Peyer's patch (tissue), 4 donors: ENCODE measurements at regions not wholly inside any gene's neighbourhood (a gene's known extent, or its start where the extent isn't known, plus 50 kb on each side); places are given as distances from the start of the nearest gene placed in this dataset.

Experiments
- DNase-seq, 3 donors: peaks; one replicate each; pipeline ENCODE4 v3.0.0-alpha.2; 2017 to 2019
- H3K27ac ChIP-seq, 4 donors: fragments of 200-600 bp; sonication (generic); one replicate each; pipeline ENCODE4 v1.5.1; 2016 to 2019
- H3K27me3 ChIP-seq, 2 donors: fragments of 200-600 bp; sonication (generic); one replicate each; pipeline ENCODE4 v1.5.1; 2019
- H3K36me3 ChIP-seq, 3 donors: fragments of 200-600 bp; sonication (generic); one replicate each; pipeline ENCODE4 v1.5.1; 2016 to 2019
- H3K4me1 ChIP-seq, 4 donors: fragments of 200-600 bp; sonication (generic); one replicate each; pipeline ENCODE4 v1.5.1; 2016 to 2019
- H3K4me3 ChIP-seq, 4 donors: fragments of 200-600 bp; sonication (generic); 1 replicate in 3 of 4; 2 replicates in 1 of 4; pipeline ENCODE4 v1.5.1; 2016 to 2019; ENCODE audit warnings: mild to moderate bottlenecking in 1 of 4
- H3K9me3 ChIP-seq, 4 donors: fragments of 200-600 bp; sonication (generic); one replicate each; pipeline ENCODE4 v1.5.1; 2016 to 2019; ENCODE audit warnings: mild to moderate bottlenecking in 1 of 4
- CTCF ChIP-seq, 6 experiments: fragments of 450-650 bp in 4 of 6; fragments of 200-600 bp in 2 of 6; sonication (generic) in 1 of 6; IDR thresholded peaks; one replicate each; pipeline ENCODE4 v1.5.1; 2017 to 2019; ENCODE audit warnings: antibody characterized with exemption in 6 of 6, mild to moderate bottlenecking in 3 of 6, moderate library complexity in 1 of 6
- POLR2A ChIP-seq, 2 donors: fragments of 450-650 bp; IDR thresholded peaks; one replicate each; pipeline ENCODE4 v1.5.1; 2017; ENCODE audit warnings: antibody characterized with exemption in 2 of 2, mild to moderate bottlenecking in 2 of 2, moderate library complexity in 2 of 2

GRCh38 chr3:152733584-152734119, 101.3 kb upstream of the P2RY1 start:
- Histone ChIP-seq H3K27me3 (no peaks in the 10 kb centered on the region), H3K9me3 (no peaks in the 10 kb centered on the region), H3K4me1 (no peaks in the 10 kb centered on the region), H3K27ac (no peak overlapping the region), H3K4me3 (no peak overlapping the region), H3K36me3 (no peaks in the 10 kb centered on the region)
- DNase-seq, result no peak
- TF ChIP-seq CTCF (IDR thresholded peaks at IDR 0.05) (no peak), POLR2A (IDR thresholded peaks at IDR 0.05) (no peak)

- no peak overlapping the region for H3K27ac ChIP-seq
- no peaks in the 10 kb centered on the region for H3K27me3 ChIP-seq
- H3K4me3 ChIP-seq, result no peak overlapping the region
- no peaks in the 10 kb centered on the region for H3K4me1 ChIP-seq
- H3K9me3 ChIP-seq, result no peaks in the 10 kb centered on the region
- TF ChIP-seq POLR2A (IDR thresholded peaks at IDR 0.05), result no peak
- no peaks in the 10 kb centered on the region for H3K36me3 ChIP-seq
- DNase-seq, result peak in 1 of 3 donors; percentile 48
Measured at GRCh38 chr3:152737021-152737908, 97.7 kb upstream of the P2RY1 start.

- TF ChIP-seq POLR2A (IDR thresholded peaks at IDR 0.05) (no peak), CTCF (IDR thresholded peaks at IDR 0.05) (no peak)
- Histone ChIP-seq H3K36me3 (no peaks in the 10 kb centered on the region), H3K27ac (no peak overlapping the region), H3K4me1 (no peaks in the 10 kb centered on the region), H3K4me3 (no peak overlapping the region), H3K27me3 (no peaks in the 10 kb centered on the region), H3K9me3 (no peaks in the 10 kb centered on the region)
- DNase-seq, result no peak
Measured at GRCh38 chr3:152738656-152739055, 96.3 kb upstream of the P2RY1 start.

GRCh38 chr3:152742368-152743347, 92.3 kb upstream of the P2RY1 start:
- no peak for DNase-seq
- Histone ChIP-seq H3K27me3 (no peaks in the 10 kb centered on the region), H3K36me3 (no peaks in the 10 kb centered on the region), H3K27ac (no peak overlapping the region), H3K4me1 (no peaks in the 10 kb centered on the region), H3K9me3 (no peaks in the 10 kb centered on the region), H3K4me3 (no peak overlapping the region)
- TF ChIP-seq CTCF (IDR thresholded peaks at IDR 0.05) (no peak), POLR2A (IDR thresholded peaks at IDR 0.05) (no peak)

- Histone ChIP-seq H3K36me3 (no peaks in the 10 kb centered on the region), H3K4me1 (no peaks in the 10 kb centered on the region), H3K9me3 (peaks cover 0 to 3% (median 0%) of the 10 kb centered on the region in 4 donors), H3K4me3 (no peak overlapping the region), H3K27ac (no peak overlapping the region), H3K27me3 (no peaks in the 10 kb centered on the region)
- no peak for TF ChIP-seq CTCF (IDR thresholded peaks at IDR 0.05)
- TF ChIP-seq POLR2A (IDR thresholded peaks at IDR 0.05), result no peak
- no peak for DNase-seq
Measured at GRCh38 chr3:152745646-152746045, 89.3 kb upstream of the P2RY1 start.
